Breast epithelium (tissue), 4 donors: ENCODE measurements at regions not wholly inside any gene's neighbourhood (a gene's known extent, or its start where the extent isn't known, plus 50 kb on each side); places are given as distances from the start of the nearest gene placed in this dataset.
A peak's percentile ranks its signal among the peaks of the same experiment; 100 is the strongest.
"Not testable (repeated sequence)": the region's sequence is repeated elsewhere in the genome, so short reads cannot be mapped to it uniquely, and the experiment has no call there.

Source experiments
- DNase-seq, 2 donors: peaks; one replicate each; pipeline ENCODE4 v3.0.0-alpha.2; 2019; ENCODE audit warnings: low spot score in 2 of 2
- H3K27ac ChIP-seq, 2 donors: fragments of 200-600 bp; sonication (generic) in 1 of 2; one replicate each; pipeline ENCODE4 v1.5.1; 2016 to 2019; ENCODE audit warnings: mild to moderate bottlenecking in 1 of 2
- H3K27me3 ChIP-seq, 2 donors: fragments of 200-600 bp; sonication (generic) in 1 of 2; one replicate each; pipeline versions ENCODE4 v1.5.1 to v1.6.0; 2017 to 2019; ENCODE audit warnings: control low read depth in 1 of 2, mild to moderate bottlenecking in 1 of 2
- H3K36me3 ChIP-seq: fragments of 200-600 bp; one replicate; pipeline ENCODE4 v1.5.1; 2019
- H3K4me1 ChIP-seq, 2 donors: fragments of 200-600 bp; sonication (generic); one replicate each; pipeline ENCODE4 v1.5.1; 2016 to 2019; ENCODE audit warnings: control low read depth in 1 of 2
- H3K4me3 ChIP-seq, 3 donors: fragments of 200-600 bp; sonication (generic); 1 replicate in 2 of 3; 2 replicates in 1 of 3; pipeline ENCODE4 v1.5.1; 2016 to 2019; ENCODE audit warnings: mild to moderate bottlenecking in 3 of 3, moderate library complexity in 2 of 3
- H3K9me3 ChIP-seq, 2 donors: fragments of 200-600 bp; sonication (generic) in 1 of 2; one replicate each; pipeline ENCODE4 v1.5.1; 2016 to 2019; ENCODE audit warnings: control low read depth in 1 of 2
- CTCF ChIP-seq, 3 donors: fragments of 450-650 bp; IDR thresholded peaks; one replicate each; pipeline ENCODE4 v1.5.1; 2016 to 2017; ENCODE audit warnings: antibody characterized with exemption in 3 of 3, mild to moderate bottlenecking in 3 of 3, moderate library complexity in 3 of 3
- POLR2A ChIP-seq: fragments of 450-650 bp; IDR thresholded peaks from one replicate; pipeline ENCODE4 v1.6.1; 2016; ENCODE audit warnings: antibody characterized with exemption, mild to moderate bottlenecking, moderate library complexity
- POLR2AphosphoS5 ChIP-seq, 3 donors: sonication (generic); formaldehyde crosslinking; IDR thresholded peaks; one replicate each; pipeline ENCODE4 v1.6.1; 2017; ENCODE audit warnings: antibody characterized with exemption in 3 of 3
- intact Hi-C: fragments of 100-400 bp; cut with DNase I; formaldehyde crosslinking; loops from one replicate; pipeline ENCODE4 v1.15.1; 2023; ENCODE audit warnings: low total_unique reads

DNA sequence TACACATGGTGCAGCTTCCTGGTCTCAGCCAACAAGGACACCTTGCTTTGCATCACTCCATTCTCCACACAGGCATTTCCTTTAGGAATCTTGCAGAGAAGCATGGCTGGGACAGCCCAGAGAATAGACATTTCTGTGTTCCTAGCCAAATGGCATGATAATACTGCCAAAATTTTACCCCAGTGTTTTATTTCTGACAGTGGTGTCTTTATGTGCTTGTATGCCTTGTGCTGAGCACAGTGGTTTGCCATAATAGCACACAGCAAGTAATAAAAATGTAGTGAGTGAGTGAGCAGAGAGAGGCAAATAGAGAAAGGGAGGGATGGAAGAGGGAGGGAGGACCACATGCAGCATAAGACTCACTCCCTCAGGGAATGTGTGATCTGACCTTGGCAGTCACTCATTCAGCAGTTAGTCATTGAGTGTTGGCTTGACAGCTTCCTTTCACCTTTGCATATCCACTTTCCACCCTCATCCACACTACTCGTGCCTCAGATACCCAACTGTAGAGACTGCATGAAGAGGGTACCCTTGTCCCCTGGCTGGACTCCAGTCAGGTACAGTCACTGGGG lies 212.8 kb upstream of the CCDC196 start:
- no peak overlapping the region for H3K27ac ChIP-seq
- no peaks in the 10 kb centered on the region for H3K9me3 ChIP-seq
- no peak overlapping the region for H3K4me3 ChIP-seq

GRCh38 chr14:66278418-66278817 lies 207.8 kb upstream of the CCDC196 start:
- H3K36me3 ChIP-seq, H3K9me3 ChIP-seq, DNase-seq, H3K27me3 ChIP-seq, H3K27ac ChIP-seq, intact Hi-C loops, H3K4me1 ChIP-seq, H3K4me3 ChIP-seq: not testable (repeated sequence)

More for the DNA sequence above, 212.8 kb upstream of the CCDC196 start:
- intact Hi-C loops = no loop called here
- DNase-seq = no peak
- no peaks in the 10 kb centered on the region for H3K4me1 ChIP-seq
- H3K36me3 ChIP-seq = no peaks in the 10 kb centered on the region
- no peak for TF ChIP-seq POLR2A
- TF ChIP-seq POLR2AphosphoS5 (IDR thresholded peaks at IDR 0.05) = no peak
- no peaks in the 10 kb centered on the region for H3K27me3 ChIP-seq

GRCh38 chr14:66281036-66281776 lies 205.0 kb upstream of the CCDC196 start:
- Histone ChIP-seq H3K27ac (no peak overlapping the region), H3K27me3 (no peaks in the 10 kb centered on the region), H3K36me3 (no peaks in the 10 kb centered on the region), H3K9me3 (peaks cover 0 to 9% of the 10 kb centered on the region in 2 donors), H3K4me1 (no peaks in the 10 kb centered on the region), H3K4me3 (no peak overlapping the region)
- intact Hi-C loops = no loop called here
- DNase-seq = no peak
- TF ChIP-seq POLR2A (no peak), POLR2AphosphoS5 (IDR thresholded peaks at IDR 0.05) (peak in 1 of 3 donors; percentile 52), CTCF (IDR thresholded peaks at IDR 0.05) (no peak)

GRCh38 chr14:66284346-66284745 lies 201.8 kb upstream of the CCDC196 start:
- intact Hi-C loops = no loop called here
- no peak for DNase-seq

DNA sequence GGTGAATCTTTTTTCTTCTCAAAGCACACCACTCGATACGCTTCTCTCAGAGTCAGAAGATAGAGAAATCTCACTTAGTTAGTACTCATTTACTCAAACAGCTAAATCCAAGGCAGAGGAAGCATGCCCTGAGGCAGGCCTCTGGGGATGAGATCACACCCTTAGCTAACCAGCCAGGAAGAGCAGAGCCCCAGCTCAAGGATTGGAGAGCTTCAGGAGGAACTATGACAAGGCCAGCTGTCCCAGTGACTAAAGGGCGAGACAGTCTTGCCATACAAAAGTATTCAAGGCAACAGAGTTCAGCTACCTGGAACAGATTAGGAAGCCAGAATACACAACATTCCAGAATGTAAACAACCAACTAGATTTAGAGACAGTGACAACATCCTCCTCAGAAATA lies 197.7 kb upstream of the CCDC196 start:
- intact Hi-C loops = no loop called here
- DNase-seq = no peak
- Histone ChIP-seq H3K27ac (no peak overlapping the region), H3K36me3 (no peaks in the 10 kb centered on the region), H3K27me3 (no peaks in the 10 kb centered on the region), H3K9me3 (no peaks in the 10 kb centered on the region), H3K4me3 (no peak overlapping the region), H3K4me1 (no peaks in the 10 kb centered on the region)
- TF ChIP-seq POLR2AphosphoS5 (IDR thresholded peaks at IDR 0.05) (no peak), CTCF (IDR thresholded peaks at IDR 0.05) (no peak)

More at GRCh38 chr14:66284346-66284745, 201.8 kb upstream of the CCDC196 start:
- Histone ChIP-seq H3K27me3 (no peaks in the 10 kb centered on the region), H3K27ac (no peak overlapping the region), H3K4me3 (no peak overlapping the region), H3K4me1 (no peaks in the 10 kb centered on the region), H3K9me3 (peaks cover 0 to 4% of the 10 kb centered on the region in 2 donors), H3K36me3 (no peaks in the 10 kb centered on the region)
- TF ChIP-seq CTCF (IDR thresholded peaks at IDR 0.05) = no peak
- TF ChIP-seq POLR2A = no peak
- no peak for TF ChIP-seq POLR2AphosphoS5 (IDR thresholded peaks at IDR 0.05)

GRCh38 chr14:66291756-66292155 lies 194.4 kb upstream of the CCDC196 start:
- Histone ChIP-seq H3K36me3 (no peaks in the 10 kb centered on the region), H3K4me3 (no peak overlapping the region), H3K9me3 (no peaks in the 10 kb centered on the region), H3K4me1 (no peaks in the 10 kb centered on the region), H3K27ac (no peak overlapping the region), H3K27me3 (no peaks in the 10 kb centered on the region)
- TF ChIP-seq POLR2AphosphoS5 (IDR thresholded peaks at IDR 0.05) = no peak
- no peak for TF ChIP-seq CTCF (IDR thresholded peaks at IDR 0.05)
- no peak for TF ChIP-seq POLR2A
- no peak for DNase-seq
- intact Hi-C loops = no loop called here
